ENCODE measurements at regions not wholly inside any gene's neighbourhood (a gene's known extent, or its start where the extent isn't known, plus 50 kb on each side); places are given as distances from the start of the nearest gene placed in this dataset.

GRCh38 chr10:29924436-29924835 lies 134.9 kb downstream of the JCAD start:
- H3K27me3 Mint-ChIP-seq (ENCODE audit: low read depth in 3 of 3): peaks cover 0 to 4% (median 2%) of the 10 kb centered on the region in 3 donors
- 100% methylated on average over 1 of the region's 3 CpGs for WGBS (ENCODE audit: insufficient coverage)
- Histone ChIP-seq H3K27ac (ENCODE audit: low read depth in 1 of 2, low read length in 2 of 2) (no peak overlapping the region), H3K9me3 (replicated peaks in 1 of 2; ENCODE audit: control insufficient read depth in 1 of 2, insufficient read depth in 1 of 2, low read length in 2 of 2) (peaks cover 32 to 41% of the 10 kb centered on the region in 2 donors), H3K4me2 (replicated peaks; ENCODE audit: extremely low read depth, low read length, poor library complexity, severe bottlenecking) (no peak overlapping the region), H4K20me1 (ENCODE audit: insufficient read depth, low read length) (no peaks in the 10 kb centered on the region), H3K27me3 (ENCODE audit: control insufficient read depth in 2 of 2, insufficient read depth in 2 of 2, low read length in 2 of 2) (no peaks in the 10 kb centered on the region), H2AFZ (ENCODE audit: insufficient read depth, low read depth, low read length, poor library complexity, severe bottlenecking) (no peak overlapping the region), H3K79me2 (ENCODE audit: insufficient read depth, low read length) (no peaks in the 10 kb centered on the region), H3K36me3 (replicated peaks in 1 of 2; ENCODE audit: control insufficient read depth in 1 of 2, insufficient read depth in 2 of 2, low read length in 2 of 2) (no peaks in the 10 kb centered on the region), H3K4me1 (ENCODE audit: control insufficient read depth in 1 of 2, insufficient read depth in 2 of 2, low read length in 2 of 2) (no peaks in the 10 kb centered on the region), H3K9ac (ENCODE audit: insufficient read depth, low read length, poor library complexity, severe bottlenecking) (no peak overlapping the region), H3K4me3 (replicated peaks in 1 of 3; ENCODE audit: low read depth in 2 of 3, low read length in 3 of 3) (no peak overlapping the region)
- H3K4me3 Mint-ChIP-seq: no peak overlapping the region
- peaks cover 5% of the 10 kb centered on the region for H3K4me1 Mint-ChIP-seq
- DNase-seq: no peak
- peaks cover 34 to 48% (median 44%) of the 10 kb centered on the region in 7 donors for H3K9me3 Mint-ChIP-seq
- no peaks in the 10 kb centered on the region for H3K36me3 Mint-ChIP-seq
- intact Hi-C loops (cut with micrococcal nuclease): no loop called here
- no peak for TF ChIP-seq CTCF (IDR thresholded peaks at IDR 0.05)
- no peak overlapping the region for H3K27ac Mint-ChIP-seq

GRCh38 chr10:29923416-29923965 lies 135.9 kb downstream of the JCAD start:
- Histone ChIP-seq H2AFZ (ENCODE audit: insufficient read depth, low read depth, low read length, poor library complexity, severe bottlenecking) (no peak overlapping the region), H3K4me3 (replicated peaks in 1 of 3; ENCODE audit: low read depth in 2 of 3, low read length in 3 of 3) (no peak overlapping the region), H3K4me2 (replicated peaks; ENCODE audit: extremely low read depth, low read length, poor library complexity, severe bottlenecking) (no peak overlapping the region), H3K36me3 (replicated peaks in 1 of 2; ENCODE audit: control insufficient read depth in 1 of 2, insufficient read depth in 2 of 2, low read length in 2 of 2) (no peaks in the 10 kb centered on the region), H3K27ac (ENCODE audit: low read depth in 1 of 2, low read length in 2 of 2) (no peak overlapping the region), H3K27me3 (ENCODE audit: control insufficient read depth in 2 of 2, insufficient read depth in 2 of 2, low read length in 2 of 2) (no peaks in the 10 kb centered on the region), H3K4me1 (ENCODE audit: control insufficient read depth in 1 of 2, insufficient read depth in 2 of 2, low read length in 2 of 2) (no peaks in the 10 kb centered on the region), H3K79me2 (ENCODE audit: insufficient read depth, low read length) (no peaks in the 10 kb centered on the region), H3K9me3 (replicated peaks in 1 of 2; ENCODE audit: control insufficient read depth in 1 of 2, insufficient read depth in 1 of 2, low read length in 2 of 2) (peaks cover 32 to 34% of the 10 kb centered on the region in 2 donors), H4K20me1 (ENCODE audit: insufficient read depth, low read length) (no peaks in the 10 kb centered on the region), H3K9ac (ENCODE audit: insufficient read depth, low read length, poor library complexity, severe bottlenecking) (no peak overlapping the region)
- peaks cover 0 to 4% (median 2%) of the 10 kb centered on the region in 3 donors for H3K27me3 Mint-ChIP-seq (ENCODE audit: low read depth in 3 of 3)
- H3K9me3 Mint-ChIP-seq: peaks cover 27 to 41% (median 38%) of the 10 kb centered on the region in 7 donors
- H3K4me1 Mint-ChIP-seq: peaks cover 7% of the 10 kb centered on the region
- TF ChIP-seq CTCF (IDR thresholded peaks at IDR 0.05): no peak
- no peak overlapping the region for H3K4me3 Mint-ChIP-seq
- intact Hi-C loops (cut with micrococcal nuclease): no loop called here
- no peaks in the 10 kb centered on the region for H3K36me3 Mint-ChIP-seq
- no peak for DNase-seq
- WGBS (ENCODE audit: insufficient coverage): 96% methylated on average over 3 of the region's 7 CpGs
- H3K27ac Mint-ChIP-seq: no peak overlapping the region

All from CD14-positive monocyte (primary cell).